HG03064 (cell line): ENCODE measurements at regions not wholly inside any gene's neighbourhood (a gene's known extent, or its start where the extent isn't known, plus 50 kb on each side); places are given as distances from the start of the nearest gene placed in this dataset.

Source experiments
- ATAC-seq: cut with Tn5 transposase; IDR thresholded peaks from one replicate; pipeline ENCODE4 v1.9.1; 2021; ENCODE audit warnings: low read depth; ENCODE audit not compliant: unreplicated experiment

DNA sequence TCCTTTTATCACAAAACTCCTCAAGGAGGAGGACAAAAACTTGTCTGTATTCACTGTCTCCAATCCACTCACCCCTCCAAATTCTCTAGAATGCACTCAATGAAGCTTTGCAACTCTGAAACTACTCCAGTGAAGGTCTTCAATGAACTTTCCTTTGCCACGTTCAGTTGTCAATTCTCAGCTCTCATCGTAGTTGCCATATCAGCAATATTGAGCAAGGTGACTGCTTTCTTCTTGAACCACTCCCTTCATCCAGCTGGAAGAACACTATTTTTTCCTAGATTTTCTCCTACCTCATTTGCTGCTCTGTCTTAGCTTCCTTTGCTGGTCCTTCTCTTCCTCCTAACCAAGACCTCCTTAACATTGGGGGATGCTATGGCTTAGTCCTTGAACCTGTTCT, 191.8 kb downstream of the KDR start:
- ATAC-seq = no peak

DNA sequence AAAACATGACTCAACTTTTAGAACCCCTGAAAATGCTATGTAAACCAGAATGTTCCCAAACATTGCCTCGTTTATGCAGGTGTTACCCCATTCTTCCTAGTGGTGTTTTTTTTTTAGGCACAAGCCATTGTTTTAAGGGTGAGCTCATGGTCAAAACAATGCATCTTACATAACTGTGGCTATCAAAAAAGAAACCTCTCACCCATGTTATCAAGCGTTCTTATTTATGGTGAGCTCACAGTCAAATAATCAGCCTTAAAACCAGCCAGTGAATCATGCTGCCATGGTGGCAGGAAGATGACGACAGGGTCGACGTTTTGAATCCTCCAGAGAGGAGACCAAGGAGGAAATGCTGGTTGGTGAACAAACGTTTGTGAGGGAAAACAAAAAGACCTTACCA, 195.2 kb downstream of the KDR start:
- no peak for ATAC-seq

DNA sequence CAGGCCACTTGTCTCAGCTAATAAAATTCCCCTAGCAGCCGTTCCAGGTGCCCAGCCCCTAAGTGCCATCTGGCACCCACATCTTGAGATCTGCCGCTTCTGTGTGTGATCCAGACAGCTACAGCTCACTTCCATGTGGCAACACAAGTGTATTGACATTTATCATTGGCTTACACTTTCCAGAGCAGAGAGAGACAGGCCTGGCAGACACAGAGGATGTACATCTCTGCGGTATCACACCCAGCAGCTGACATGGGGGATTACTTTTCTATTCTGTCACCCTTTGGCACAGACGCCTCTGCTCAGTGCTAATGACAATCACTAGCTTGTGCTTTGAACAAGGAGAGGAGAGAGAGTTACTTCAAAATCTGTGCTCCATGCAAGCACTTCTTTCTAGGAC, 195.9 kb downstream of the KDR start:
- ATAC-seq = no peak

DNA sequence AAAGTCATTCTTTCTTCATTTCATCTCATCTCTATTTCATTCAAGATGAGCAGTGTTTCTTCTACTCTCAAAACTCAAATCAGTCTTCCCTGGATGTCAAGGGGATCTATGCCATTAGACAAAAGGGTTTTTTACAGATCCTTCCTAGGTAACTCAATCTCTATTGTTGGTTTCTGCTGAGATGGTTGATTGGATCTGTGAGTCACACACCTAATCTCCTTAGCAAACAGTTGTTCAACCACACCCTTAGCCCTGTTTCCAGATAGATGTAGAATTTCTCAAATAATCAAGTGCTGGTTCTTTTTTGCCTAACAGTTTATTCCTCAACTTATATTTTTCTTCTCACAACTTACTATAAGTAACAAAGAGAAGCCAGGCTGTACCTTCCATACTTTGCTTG, 200.5 kb downstream of the KDR start:
- no peak for ATAC-seq

GRCh38 chr4:54915276-54915675, 210.1 kb downstream of the KDR start:
- ATAC-seq = no peak

DNA sequence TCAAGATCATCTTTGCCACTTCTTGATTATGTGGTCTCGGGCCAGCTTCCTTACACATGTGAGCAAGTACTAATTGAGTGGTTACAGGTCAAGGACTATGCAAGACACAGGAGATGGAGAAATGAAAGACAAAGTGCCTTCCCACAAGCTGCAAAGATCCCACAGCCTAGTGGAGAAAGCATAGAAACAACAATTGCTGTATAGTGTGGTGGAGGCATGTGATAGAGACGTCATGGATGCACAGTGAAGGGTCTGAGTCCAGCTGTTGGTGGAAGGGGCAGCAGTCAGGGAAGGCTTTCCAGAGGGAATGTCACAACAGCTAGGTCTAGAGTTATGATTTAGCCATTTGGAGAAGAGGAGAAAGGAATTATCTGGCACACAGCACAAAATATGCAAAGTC, 210.6 kb downstream of the KDR start:
- ATAC-seq = no peak

DNA sequence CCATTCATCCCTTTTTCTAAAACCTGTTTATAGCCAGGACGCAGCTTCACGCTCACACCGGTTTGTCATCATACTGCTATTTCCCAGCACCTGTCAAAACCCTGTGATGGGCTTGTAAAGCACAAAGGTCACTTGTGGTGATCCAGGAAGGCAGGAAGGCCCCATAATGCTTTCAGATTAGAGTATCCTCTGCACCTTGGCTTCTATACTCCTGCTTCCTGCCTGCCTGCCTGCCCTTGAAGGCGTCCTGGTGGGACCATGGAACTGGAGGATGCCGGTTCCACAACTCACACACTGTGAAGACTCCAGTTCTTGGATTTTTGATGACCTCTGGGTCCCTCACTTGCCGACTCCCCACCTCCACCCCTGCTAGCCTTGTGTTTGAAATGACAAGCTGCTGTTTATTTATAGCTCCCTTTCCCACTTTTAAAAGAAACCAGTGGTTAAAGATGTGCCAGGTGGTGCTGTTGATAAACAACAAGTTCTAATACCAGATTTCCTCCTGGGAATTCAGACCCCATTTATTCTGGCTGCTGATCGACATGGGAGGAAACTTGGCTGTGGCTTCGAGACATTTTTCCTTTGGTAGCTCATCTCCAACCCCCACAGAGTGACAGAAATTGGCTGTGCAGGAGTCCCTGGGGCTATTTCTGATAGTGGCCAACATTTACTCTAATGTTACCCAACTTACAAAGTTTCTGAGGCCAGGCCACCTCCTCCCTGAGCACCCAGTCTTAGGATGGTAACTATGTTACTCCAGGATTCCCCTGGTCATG, 211.5 kb downstream of the KDR start:
- no peak for ATAC-seq

GRCh38 chr4:54912155-54912554, 213.2 kb downstream of the KDR start:
- no peak for ATAC-seq

DNA sequence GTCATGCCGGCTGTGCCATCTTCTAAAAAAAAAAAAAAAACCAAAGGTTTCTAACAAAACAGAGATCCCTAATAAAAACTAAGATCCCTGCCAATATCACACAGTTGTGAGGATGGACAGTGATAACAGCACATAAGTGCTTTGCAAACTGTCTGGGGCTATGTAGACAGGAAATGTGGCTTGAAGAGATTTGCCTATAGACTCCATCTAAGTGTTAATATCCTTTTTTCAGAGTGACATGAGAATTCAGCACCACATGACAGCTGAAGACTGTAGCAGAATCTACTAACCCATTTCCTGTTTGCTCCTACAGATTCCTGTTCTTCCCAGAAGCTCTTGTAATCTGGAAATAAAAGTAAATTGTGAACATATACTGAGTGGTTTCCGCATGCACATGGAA, 215.4 kb downstream of the KDR start:
- no peak for ATAC-seq

GRCh38 chr4:54908763-54909162, 216.6 kb downstream of the KDR start:
- no peak for ATAC-seq

DNA sequence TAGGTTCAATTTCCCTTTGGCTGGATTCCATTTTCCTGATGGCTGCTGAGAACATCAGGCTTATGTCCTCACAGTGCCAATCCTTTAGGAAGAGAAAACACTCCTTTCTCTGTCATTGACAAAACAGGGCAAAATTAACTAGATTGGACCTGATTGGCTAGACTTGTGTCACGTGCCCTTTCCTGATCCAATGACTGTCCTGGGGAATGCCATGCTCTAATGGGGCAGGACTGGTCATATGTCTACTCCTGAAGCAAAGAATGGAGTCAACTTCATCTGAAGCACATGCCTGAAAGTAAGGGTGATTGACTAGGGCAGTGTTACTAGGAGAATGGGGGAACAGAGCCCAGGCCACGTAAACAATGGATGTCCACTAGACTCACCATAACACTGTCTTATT, 220.4 kb downstream of the KDR start:
- no peak for ATAC-seq

DNA sequence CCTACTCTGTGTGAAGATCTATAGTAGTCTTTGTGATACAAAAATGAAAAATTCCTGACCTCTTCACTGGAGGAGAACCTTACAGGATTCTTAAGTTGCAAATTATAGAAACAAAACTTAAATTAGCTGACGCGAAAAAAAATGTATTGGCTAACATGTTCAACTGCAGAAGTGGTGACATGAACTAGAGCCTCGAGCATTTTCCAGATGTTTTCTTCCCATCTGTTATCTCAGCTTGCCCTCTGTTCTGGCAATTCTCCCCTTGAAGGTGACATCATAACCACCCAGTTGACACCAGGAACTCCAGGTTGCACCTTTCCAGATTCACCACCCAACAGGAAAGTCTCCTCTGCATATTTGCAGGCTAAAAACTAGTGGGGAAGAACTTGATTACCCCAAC, 222.4 kb downstream of the KDR start:
- ATAC-seq = no peak

GRCh38 chr4:54902271-54902670, 223.1 kb downstream of the KDR start:
- ATAC-seq = no peak

- no peak for ATAC-seq
These were observed 224.2 kb downstream of the KDR start for GRCh38 chr4:54901202-54901601.

- no peak for ATAC-seq
These were observed 226.6 kb downstream of the KDR start for GRCh38 chr4:54898656-54899340.

- ATAC-seq = no peak
These were observed 227.3 kb downstream of the KDR start for GRCh38 chr4:54898056-54898562.

DNA sequence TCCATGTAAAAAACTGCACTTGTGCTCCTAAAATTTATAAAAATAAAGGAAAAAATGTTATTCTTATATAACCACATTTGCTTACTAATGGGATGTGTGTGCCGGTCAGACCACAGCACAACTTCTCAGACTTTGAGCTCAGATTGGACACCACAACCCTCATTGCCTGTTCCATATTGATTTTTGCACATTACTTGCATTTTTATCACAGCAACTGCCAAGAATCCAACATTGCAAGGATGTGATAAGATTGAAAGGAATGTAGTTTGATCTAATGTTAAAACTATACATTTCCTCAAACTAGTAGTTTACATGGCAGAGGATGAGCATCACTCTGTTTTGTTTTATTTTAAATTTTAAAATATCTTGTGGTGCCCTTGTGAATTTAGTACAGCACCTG, 227.8 kb downstream of the KDR start:
- ATAC-seq = no peak

GRCh38 chr4:54882616-54883015, 224.9 kb downstream of the KIT start:
- ATAC-seq = no peak

GRCh38 chr4:54879576-54879975, 221.8 kb downstream of the KIT start:
- no peak for ATAC-seq

DNA sequence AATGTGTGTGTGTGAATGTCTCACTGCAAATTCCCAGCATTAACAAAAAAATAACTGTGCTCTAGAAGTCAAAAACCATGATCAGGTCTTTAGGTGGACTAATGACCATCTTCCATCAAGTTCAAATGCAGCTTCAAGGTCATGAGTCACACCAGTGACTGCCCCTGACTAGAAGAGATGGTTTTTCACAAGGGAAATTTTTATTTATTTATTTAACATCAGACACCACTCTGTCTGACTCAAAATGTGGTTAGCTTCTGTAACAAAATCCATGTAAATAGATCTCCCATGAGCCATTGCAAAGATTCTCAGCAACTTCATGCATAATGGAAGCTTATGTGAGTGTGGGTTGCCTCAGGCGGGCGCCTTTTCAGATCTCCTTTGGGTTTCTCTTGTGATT, 219.2 kb downstream of the KIT start:
- no peak for ATAC-seq

DNA sequence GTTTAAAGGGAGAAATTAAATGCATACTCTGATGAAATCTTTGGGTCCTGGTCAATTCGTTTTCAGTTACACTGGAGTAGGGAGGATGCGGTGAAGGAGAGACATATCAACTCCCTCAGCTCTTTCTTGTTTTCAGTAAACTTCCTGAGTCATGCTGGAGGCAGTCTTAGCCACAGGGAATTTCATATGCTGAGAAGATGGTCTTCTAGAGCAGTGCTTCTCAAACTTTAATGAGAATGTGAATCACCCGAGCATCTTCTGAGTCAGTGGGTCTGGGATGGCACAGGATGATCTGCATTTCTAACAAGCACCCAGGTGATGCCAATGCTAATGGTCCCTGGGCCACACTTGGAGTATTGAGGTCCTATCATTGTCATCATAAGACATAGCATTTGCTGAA, 214.5 kb downstream of the KIT start:
- no peak for ATAC-seq

GRCh38 chr4:54863571-54864255, 206.0 kb downstream of the KIT start:
- no peak for ATAC-seq
